ENCODE measurements at regions not wholly inside any gene's neighbourhood (a gene's known extent, or its start where the extent isn't known, plus 50 kb on each side); places are given as distances from the start of the nearest gene placed in this dataset.
A peak's percentile ranks its signal among the peaks of the same experiment; 100 is the strongest.

GRCh38 chr16:86296256-86296655 is 214.1 kb upstream of the FOXF1 start:
- no peak for DNase-seq (ENCODE audit: low read depth)

DNA sequence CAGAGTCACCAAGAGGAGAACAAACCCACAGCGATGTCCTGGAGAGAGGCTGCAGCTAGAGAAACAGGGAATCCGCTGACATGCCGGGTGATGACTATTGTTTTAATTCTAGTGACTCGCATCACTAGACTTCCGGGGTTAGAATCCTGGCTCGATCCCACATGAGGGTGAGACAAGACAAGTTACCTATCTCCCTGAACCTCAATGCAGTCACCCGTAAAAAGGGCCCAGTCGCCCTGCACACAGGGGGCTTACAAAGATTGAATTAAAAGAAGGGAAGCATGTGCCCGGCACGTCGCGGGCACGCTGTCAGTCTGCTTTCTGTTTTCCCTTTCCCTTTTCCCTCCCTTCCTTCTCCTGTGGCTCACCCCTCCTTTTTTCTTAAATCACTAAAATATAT is 212.9 kb upstream of the FOXF1 start:
- no peak for DNase-seq (ENCODE audit: low read depth)

- peak; percentile 80 for DNase-seq (ENCODE audit: low read depth)
These were observed 212.2 kb upstream of the FOXF1 start for GRCh38 chr16:86297866-86298757.

DNA sequence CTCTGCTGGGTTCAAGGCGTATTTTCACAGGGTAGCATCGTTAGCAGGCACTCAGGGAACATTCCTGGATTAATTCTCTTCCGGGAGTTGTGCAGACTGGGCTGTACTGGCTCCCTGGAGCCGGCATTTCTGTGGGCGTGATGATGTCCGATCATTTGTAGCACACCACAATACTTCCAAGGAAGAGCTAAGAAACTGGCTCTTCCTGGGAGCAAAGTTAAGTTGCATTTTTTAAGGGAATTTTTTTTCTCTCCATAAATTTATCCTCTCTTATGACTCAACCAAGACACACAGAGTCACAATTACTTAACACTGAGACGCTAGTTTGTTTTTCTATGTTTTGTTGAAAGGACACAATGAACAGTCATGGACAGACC is 211.6 kb upstream of the FOXF1 start:
- DNase-seq (ENCODE audit: low read depth) = peak; percentile 63

DNA sequence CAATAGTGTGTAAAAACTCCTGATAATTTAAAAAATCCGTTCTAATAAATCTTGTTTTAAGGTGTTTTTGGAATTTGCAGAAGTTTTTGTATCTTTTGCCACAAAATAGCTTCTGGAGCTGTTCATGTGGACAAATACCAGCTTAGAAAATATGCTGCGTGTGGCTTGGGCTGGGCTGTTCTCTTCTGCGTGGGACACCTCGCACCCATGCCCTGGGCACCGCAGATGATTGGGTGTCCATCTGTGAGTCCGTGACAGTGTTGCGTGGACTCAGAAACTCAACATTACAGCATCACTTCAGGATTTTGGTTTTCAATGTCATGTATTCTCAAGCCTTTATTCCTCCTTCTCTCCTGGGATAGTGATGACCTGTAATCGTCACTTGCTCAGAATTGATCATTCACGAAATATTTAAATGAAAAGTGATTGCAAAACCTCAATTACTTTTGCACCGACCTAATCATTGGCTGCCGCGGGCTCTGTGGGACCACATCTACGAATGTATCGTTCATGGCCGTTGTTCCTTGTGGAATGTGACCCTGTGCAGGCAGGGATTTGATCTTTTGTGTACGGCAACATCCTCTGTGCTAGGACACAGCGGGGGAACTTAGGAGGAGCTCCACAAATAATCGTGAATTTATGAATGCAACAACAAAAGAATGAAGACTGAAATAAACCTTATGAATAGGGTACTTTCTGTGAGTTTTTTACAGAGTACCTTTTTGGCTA is 210.3 kb upstream of the FOXF1 start:
- DNase-seq (ENCODE audit: low read depth) = no peak

GRCh38 chr16:86300746-86301481 is 209.4 kb upstream of the FOXF1 start:
- DNase-seq (ENCODE audit: low read depth) = peak; percentile 57

DNA sequence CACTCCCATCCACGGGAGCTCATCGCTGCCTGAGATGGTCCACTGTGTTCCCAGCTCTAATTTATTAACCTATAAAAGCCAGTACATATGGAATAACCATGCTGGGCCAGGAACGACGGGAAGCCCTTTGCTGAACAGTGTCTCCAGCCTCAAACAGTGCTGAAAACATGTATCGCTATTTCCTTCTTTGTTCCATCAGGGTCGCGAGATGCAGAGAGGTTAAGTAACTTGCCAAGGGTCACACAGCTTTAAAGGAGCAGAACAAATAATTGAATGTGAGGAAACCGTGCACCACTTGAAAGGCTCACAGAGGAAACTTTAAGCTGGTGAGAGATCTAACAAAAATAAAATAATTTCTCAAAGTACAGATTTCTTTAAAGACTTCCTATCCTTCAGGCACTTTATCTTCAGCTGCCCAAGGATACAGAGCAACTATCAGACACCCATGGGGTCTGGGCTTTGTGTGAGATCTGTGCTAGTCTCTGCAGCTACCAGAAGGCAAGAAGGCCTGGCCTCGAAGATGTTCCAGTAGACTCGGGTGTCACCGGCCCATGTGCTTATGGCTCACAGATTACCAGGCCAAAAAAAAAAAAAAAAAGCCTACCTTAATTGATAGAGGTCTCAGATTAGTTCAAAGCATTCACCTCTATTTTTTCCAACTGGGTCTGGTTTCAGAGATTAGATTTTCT is 207.8 kb upstream of the FOXF1 start:
- no peak for DNase-seq (ENCODE audit: low read depth)

DNA sequence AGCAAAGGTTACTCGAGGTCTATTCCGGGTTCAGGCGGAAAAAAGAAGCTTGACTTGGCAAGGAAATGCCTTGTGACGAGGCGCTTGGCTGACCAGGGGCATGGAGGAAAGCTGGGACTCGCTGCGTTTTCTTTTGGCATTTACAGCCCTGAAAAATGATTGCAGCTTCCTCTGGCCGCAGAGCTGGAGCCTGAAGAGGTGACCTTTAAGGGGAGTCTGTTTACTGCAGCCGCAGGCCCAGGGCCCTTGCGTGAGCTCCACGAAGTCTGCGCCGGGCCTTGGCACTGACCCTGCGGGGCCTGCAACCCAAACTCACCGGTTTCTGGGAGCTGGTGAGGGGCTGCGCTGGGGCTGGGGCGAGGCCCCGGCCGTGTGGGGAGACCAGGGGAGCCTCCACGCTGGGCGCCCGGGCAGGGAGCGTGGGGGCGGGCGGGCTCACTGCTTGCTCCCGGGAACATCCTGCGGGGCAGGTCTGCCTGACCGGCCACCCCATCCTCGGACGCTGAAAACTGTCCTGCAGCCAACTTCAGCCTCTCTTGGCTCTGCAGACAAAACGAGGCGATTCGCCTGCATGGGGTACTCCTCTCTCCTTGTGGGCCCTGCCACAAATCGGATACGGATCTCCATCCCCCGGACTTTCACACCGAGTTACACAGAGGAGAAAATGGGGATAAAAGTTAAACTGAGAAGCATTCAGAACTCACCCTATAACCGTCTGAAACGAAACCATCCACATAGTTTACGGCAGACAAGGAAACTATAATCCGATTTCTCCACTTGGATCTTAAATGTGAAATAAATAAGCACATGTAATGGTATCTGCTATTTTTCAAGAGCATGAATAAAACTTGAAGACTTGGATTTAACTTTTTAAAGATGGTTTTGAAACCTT is 206.3 kb upstream of the FOXF1 start:
- DNase-seq (ENCODE audit: low read depth) = peak; percentile 74

- no peak for DNase-seq (ENCODE audit: low read depth)
These were observed 205.5 kb upstream of the FOXF1 start for GRCh38 chr16:86304868-86305267.

- DNase-seq (ENCODE audit: low read depth) = no peak
These were observed 204.9 kb upstream of the FOXF1 start for GRCh38 chr16:86305440-86305839.

GRCh38 chr16:86306011-86306644 is 204.2 kb upstream of the FOXF1 start:
- peak; percentile 95 for DNase-seq (ENCODE audit: low read depth)

- DNase-seq (ENCODE audit: low read depth) = peak; percentile 92
These were observed 203.4 kb upstream of the FOXF1 start for GRCh38 chr16:86306811-86307513.

DNA sequence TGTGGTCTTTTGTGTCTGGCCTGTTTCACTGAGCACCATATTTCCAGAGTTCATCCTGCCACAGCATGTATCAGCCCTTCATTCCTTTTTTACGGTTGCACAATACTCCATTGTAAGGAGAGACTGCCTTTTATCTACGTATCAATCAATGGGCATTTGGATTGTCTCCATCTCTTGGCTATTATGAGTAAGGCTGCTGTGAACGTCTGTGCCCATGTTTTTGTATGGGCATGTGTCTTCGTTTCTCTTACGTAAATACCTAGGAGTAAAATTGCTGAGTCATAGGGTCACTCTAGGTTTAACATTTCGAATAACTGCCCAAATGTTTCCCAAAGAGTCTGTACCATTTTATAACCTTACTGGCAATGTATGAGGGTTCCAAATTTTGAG is 202.8 kb upstream of the FOXF1 start:
- peak; percentile 94 for DNase-seq (ENCODE audit: low read depth)

GRCh38 chr16:86308514-86308913 is 201.8 kb upstream of the FOXF1 start:
- no peak for DNase-seq (ENCODE audit: low read depth)

GRCh38 chr16:86313631-86314030 is 196.7 kb upstream of the FOXF1 start:
- DNase-seq (ENCODE audit: low read depth) = no peak

DNA sequence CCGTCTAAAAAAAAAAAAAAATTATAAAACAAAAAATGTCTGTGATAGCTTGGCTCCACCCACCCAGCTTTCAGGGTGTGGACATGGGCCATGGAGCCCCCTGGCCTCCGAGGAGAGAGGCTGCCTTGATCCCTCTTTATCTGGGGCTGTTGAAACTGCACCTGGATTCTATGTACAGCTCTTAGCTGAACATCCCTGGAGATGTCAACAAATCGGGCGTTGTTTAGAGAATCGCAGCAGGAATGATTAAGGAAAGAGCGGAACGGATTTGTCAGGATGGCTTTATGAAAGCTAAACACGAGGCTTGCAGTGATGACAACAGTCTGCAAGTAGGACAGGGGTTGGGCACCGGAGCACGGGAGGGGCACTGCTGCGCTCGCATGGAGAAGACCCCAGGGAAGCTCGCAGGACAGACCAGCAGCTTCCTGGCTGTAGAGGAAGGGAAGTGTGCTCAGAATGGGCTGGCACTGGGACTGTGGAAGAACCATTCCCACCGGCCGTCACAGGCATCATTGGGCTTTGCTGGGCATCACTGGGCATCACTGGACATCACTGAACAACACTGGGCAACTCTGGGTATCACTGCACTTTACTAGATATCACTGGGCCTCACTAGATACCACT is 195.8 kb upstream of the FOXF1 start:
- DNase-seq (ENCODE audit: low read depth) = no peak

DNA sequence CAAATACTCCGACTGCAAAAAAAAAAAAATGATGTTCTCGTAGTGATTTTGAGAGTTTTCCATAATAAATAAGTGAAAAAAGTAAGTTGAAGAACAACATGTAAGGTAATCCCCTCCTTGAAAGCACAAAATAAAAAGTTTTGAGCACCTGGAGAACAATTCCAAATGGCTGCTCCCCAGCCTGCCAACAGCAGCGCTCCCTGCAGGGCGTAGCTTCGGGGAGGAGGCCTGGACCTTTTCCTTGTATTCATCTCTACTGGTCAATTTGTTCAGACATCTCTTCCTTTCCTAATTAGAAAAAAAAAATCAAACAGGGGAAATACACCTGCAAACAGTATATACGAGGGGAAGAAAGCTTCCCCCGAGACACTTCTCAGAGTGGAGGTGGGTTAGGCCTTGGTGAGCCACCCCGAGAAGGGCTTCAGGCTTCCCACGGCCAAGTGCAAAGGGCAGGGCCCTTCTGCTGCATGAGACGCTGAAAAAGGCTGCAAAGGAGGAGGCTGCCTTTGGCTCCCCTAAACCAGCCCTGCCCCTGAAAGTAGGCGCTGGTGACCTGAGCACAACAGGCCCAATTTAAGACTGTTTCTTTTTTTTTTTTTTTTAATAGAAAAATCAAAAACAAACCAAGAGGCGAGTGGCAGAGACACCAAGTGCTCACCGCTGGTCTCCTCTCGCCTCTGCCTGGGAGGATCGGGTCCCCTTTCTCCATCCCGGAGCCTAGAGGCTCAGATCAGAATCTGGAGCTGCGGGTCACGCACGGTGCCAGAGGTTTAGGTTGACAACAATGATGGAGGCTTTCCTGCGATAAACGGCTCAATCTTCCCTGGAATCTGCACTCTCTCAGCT is 193.1 kb upstream of the FOXF1 start:
- no peak for DNase-seq (ENCODE audit: low read depth)

GRCh38 chr16:86317813-86318650 is 192.3 kb upstream of the FOXF1 start:
- DNase-seq (ENCODE audit: low read depth) = no peak

All from fibroblast of gingiva (primary cell).